ENCODE measurements at regions not wholly inside any gene's neighbourhood (a gene's known extent, or its start where the extent isn't known, plus 50 kb on each side); places are given as distances from the start of the nearest gene placed in this dataset.

DNA sequence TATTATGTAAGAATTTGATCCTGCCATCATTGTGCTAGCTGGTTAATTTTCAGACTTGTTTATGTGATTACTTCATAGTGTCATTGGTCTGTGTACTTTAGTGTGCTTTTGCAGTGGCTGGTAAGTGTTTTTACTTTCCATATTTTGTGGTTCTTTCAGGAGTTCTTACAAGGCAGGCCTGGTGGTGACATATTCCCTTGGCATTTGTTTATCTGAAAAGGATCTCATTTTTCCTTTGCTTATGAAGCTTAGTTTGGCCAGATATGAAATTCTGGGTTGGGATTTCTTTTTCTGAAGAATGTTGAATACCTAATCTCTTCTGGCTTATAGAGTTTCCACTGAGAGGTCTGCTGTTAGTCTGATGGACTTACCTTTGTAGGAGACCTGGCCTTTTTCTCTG, 72.8 kb upstream of the MC4R start:
- peak; percentile 5 for DNase-seq (ENCODE audit: low read depth)

DNA sequence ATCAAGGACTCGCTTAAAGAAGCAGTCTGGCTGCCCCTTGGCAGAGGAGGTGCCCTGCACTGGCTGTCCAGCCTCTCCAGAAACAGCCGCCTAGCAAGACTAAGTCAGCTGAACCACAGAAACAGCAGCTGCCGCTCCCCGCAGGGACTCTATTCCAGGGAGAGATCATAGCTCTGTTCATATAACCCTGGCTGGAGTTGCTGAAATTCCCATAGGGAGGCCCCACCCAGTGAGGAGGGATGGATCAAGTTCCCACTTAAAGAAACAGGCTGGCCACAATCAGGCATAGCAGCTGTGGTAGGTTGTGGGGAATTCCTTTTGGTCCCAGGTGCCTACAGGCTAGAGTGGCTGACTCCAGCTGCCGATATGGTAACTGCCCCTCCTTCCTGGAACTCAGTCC, 74.2 kb upstream of the MC4R start:
- DNase-seq (ENCODE audit: low read depth) = no peak

DNA sequence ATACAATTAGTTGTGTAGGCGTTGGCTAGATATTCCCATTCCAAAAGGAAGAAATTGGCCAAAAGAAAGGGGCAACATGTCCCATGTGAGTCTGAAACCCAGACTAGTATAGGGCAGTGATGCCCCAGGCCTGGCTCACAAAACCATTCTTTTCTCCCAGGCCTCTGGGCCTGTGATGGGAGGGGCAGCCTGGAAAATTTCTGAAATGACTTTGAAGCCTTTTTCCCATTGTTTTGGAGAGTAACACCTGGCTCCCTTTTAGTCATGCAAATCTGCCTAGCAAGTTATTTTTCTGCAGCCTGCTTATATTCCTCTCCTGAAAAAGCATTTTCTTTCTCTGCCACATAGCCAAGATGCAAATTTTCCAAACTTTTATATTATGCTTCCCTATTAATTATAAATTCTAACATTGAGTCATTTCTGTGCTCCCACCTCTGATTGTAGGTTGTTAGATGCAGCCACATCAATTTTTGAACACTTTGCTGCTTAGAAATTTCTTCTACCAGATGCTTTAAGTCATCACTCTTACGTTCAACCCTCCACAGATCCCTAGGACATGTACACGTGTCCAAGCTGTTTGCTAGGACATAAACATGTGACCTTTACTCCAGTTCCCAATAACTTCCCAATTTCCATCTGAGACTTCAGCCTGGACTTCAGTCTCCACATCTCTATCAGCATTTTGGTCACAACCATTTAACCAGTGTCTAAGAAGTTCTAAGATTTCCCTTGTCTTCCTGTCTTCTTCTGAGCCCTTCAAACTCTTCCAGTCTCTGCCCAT, 76.1 kb upstream of the MC4R start:
- no peak for DNase-seq (ENCODE audit: low read depth)

DNA sequence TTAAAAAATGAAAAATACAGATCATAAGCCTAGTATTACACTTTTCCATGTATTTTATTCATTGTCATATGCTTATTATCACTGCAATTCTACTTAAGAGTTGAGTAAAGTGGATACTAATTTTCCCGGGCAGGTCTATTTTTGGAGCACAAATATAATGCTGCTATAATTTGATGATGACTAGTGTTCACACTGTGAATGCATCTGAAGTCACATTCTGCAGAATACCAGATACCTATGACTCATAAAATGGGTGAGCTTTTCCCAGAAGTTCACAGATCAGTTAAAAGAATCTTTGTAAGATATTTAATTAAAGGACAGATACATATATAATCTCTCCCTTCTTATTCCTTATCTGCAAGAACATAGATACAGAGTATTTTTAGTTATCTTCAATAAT, 79.8 kb upstream of the MC4R start:
- no peak for DNase-seq (ENCODE audit: low read depth)

DNA sequence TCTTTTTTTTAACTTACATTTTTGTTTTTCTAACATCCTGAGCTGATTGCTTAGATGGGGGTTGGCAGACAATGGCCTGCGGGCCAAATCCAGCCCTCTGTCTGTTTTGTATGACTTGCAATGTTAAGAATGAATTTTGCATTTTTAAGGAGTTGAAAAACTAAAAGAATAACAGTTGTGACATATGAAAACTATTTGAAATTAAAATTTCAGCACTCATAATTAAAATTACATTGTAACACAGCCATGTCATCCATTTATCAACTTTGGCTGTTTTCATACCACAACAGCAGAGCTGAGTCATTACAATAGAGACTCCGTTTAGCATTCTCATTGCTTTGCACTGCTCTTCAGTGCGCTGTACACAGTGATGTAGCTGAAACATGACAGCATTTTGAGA, 94.1 kb upstream of the MC4R start:
- DNase-seq (ENCODE audit: low read depth) = no peak

DNA sequence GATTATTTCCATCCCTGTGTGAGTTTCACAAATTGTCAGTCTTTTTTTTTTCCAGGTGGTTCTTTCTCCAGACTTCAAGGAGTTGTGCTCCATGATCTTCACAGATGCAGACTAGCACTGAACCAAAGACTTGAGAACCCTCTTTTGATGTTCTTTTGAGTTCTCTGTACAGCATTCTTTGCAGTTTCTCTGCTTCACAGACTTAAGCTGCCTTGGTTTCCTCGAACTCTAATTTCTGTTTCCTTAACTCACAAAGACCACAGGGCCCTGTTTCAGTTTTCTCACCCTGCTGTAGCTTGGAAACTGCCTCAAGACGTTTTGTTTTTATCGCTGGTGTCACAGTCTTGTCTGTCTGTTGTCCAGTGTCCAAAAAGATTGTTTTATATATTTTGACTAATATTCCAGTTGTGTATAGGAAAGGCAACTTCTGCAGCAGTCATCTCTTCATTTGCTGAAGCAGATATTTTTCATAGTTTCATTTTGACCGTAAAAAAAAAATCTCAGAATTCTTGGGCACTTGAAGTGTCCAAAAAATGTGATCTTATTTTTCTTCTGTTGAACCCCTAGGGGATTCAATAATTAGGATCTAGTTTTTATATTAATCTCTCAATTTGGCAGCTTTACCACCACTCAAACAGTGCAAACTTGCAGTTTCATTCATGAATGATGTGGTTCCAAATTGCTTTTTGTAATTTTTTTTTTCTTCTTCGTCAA, 97.0 kb upstream of the MC4R start:
- DNase-seq (ENCODE audit: low read depth) = no peak

DNA sequence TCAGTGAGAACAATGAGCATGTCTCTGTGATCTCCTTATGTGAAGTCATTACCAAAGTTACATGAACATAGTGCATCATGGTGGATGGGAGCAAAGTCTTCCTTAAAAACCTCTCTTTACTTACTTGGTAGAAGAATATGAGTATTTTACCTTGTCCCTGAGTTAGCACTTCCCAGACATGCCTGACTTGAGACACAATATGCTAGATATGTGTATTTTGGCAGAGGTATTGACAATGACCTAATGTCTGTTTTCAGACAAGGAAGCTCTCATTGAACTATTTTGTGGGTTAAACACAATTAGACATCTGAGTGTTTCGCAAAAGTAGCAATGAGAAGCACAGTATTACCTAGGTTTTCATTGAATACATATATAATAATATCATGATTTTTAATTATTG, 99.1 kb upstream of the MC4R start:
- DNase-seq (ENCODE audit: low read depth) = no peak

DNA sequence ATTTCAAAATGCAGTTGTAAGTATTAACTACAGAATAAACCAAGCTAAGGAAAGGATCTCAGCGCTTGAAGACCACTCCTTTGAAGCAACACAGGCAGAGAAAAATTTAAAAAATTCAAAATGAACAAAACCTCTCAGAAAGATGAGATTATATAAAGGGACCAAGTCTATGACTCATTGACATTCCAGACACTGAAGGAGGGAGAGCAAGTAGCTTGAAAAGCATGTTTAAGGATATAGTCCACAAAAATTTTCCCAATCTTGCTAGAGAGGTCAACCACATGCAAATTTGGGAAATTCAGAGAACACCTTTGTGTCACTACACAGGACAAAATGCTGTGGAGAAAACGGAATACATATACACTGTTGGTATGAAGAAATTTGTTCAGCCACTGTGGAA, 112.6 kb upstream of the MC4R start:
- DNase-seq (ENCODE audit: low read depth) = no peak

DNA sequence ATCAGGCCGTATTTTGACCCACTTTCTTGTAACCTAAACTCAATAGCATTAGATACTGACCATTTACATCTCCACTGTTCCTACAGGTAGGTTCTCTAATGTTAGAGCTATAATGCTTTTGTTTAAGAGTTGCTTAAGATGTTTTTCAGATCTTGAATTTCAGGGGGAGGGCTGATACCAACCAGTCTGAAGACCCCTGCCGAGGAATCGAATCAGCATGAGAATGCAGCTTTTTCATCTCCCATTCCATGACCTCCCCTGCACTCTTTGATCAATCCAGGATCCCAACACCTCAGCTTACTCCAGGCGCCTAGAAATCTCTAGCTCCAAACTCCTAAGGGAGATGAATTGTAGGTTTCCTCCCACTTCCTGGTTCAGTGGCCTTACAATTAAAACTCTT, 120.5 kb upstream of the MC4R start:
- DNase-seq (ENCODE audit: low read depth) = no peak

DNA sequence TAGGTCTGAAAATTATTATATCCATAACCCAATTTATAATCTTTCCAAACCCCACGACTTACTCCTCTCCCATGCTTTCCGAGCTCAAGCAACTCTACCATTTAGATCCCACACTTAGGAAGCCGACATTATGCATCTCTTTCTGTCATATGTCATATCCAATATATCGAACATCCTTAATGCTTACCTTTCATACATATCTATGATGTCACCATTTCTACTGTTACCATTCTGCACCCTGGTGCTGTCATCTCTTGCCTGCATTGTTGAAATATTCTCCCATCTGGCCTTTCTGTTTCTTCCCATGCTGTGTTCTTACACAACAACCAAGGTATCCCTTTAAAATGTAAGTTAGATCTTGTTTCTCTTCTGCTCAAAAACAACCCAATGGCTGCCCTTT, 127.1 kb upstream of the MC4R start:
- DNase-seq (ENCODE audit: low read depth) = no peak

DNA sequence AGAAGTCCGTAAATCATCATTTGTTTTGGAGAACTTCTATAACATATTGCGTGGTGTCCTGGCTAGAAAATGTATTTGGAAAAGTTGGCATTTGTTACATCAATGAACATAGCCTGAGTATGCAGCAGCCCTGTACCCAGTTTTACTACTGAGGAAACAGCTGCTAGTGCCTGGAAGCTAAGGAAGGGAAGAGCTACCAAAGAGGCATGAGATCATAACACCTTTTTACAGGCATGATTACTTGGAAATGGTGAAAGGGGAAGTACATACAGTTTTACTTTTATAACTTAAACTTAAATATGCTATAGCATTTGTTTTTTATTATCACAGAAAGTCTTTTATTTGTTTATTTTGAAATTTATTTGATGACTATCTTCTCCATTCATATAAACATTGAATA, 128.4 kb upstream of the MC4R start:
- no peak for DNase-seq (ENCODE audit: low read depth)

DNA sequence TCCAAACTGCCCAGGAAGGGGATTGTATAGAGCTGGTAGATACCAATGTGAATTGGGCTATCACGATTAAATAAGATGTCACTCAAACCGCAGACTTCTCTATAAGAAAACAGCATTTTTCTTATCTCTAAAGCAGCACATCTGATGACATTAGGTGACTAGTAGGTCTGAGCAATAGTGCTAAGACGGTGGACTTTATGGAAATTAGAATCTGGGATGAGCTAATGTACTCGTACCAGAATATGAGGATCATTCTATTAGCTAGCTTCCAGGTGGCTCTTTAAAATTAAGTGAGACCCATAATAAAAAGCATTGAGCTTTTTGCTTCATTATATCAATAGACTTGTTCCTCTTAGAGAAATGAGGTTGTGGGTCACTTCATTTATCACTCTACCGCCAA, 130.0 kb upstream of the MC4R start:
- DNase-seq (ENCODE audit: low read depth) = no peak

DNA sequence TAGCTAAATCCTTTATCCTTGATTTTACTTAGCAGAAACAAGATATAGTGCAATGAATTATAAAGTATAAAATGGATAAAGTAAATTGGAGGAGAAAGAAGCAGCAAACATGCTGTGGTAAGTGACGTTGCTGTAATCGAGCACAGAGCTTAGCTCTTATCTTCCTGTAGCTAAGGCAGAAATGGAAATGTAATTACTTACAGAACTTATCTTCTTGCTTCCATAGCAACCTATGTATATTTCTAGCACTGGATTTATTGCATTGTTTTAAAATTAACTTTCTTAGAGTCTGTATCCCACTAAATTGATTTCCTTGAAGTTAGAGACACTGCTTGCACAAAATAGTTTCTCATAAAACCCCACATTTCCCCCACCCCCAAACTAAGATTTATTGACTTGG, 130.6 kb upstream of the MC4R start:
- DNase-seq (ENCODE audit: low read depth) = peak; percentile 0

DNA sequence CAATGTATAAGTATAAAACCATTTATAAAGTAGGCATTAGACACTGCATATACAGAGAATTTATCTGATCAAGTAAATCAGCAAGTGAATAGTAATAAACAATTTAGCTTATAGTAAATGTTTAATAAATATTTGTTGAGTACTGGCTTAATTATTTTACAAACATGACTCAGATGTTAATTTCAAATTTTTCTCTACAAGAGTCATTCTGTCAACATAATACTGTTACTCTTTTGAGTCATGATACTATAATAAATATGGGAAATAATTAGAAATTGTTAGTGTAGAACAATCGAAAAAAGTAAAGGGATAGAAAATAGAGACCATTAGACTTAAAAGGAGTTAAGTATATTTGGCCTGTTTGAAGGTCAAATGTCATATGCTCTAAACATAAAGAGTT, 133.6 kb upstream of the MC4R start:
- no peak for DNase-seq (ENCODE audit: low read depth)

DNA sequence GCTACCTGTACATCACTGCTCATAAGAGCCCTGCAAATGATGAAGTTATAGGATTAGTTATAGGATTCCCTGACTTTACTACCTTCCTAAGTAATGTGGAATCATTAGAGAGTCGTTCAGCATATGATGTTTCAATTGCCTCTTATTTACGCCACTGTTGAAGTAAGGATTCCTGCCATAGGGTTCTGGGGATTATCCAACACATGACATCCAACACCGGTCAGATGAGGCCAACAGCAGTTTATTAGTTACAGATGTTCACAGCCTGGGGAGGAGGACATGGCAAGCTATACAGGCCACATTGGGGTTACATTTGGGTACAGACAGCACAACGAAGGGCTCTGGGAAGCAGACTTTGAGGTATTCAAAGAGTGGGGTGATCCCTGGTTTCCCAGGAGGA, 134.1 kb upstream of the MC4R start:
- no peak for DNase-seq (ENCODE audit: low read depth)

DNA sequence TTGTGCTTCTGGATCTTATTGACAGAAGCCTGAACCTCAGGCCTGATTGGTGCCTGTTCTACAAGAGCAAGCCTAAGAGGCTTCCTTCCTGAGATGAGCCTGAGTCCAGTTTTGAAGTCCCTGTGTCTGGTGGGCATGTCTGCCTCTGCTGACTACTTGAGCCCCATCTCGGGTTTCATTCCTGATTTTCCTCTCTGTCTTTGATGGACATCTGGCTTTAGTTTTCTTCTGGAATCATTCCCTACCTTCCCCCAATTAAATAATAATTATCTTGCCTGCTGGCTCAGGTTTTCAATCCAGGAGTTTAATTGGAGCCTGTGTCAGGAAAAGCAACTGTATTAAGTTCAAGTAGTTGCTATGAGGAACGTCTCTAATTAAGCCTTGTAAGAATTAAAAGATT, 135.5 kb upstream of the MC4R start:
- no peak for DNase-seq (ENCODE audit: low read depth)

DNA sequence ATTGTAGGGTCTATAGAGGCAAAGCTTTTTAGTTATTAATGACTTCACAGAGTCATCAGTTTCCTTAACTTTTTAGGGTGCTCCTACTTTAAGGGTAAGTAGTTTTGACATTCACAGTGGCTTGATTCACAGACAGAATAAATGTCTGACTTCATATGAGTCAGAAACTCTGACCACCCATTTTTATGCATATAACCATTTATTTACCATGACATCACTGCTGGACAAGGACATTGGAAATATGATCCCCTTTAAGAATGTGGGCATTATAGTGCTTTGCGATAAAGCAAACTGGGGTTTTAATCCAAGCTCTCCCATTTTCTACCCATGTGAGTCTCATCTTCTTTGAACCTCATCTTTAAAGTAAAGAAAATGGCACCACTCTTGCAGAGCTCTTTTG, 162.0 kb upstream of the MC4R start:
- peak; percentile 56 for DNase-seq (ENCODE audit: low read depth)

DNA sequence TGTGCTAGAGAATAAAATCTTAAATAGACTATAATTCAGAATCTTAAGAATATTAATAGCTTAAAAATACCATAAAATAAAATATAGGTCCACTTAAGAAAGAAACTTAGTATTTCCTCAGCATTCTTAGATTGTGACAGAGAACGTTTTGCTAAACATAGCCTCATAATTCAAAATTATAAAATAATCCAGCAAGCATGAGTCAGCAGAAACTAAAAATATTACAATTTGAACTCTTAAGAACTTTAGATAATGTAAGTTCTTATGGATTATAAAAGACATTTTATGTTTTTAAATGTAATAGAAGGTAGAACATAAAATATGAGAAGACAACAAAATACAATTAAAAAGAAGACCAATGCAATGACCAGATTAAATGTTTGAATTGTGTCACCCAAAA, 164.5 kb upstream of the MC4R start:
- no peak for DNase-seq (ENCODE audit: low read depth)

DNA sequence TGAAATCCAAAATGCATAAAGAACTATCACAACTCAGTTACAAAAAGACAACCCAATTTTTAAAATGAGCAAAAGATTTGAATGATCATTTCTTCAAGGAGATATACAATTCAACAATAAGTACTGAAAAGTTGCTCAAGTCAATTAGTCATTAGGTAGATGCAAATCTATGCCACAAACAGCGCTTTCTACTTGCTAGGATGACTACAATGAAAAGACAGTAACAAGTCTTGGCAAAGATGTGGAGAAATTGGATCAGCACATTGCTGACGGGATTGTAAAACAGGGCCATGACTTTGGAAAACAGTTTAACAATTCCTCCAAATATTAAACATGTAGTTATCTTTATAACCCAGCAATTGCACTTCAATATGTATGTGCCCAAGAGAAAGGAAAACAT, 166.3 kb upstream of the MC4R start:
- DNase-seq (ENCODE audit: low read depth) = peak; percentile 2

DNA sequence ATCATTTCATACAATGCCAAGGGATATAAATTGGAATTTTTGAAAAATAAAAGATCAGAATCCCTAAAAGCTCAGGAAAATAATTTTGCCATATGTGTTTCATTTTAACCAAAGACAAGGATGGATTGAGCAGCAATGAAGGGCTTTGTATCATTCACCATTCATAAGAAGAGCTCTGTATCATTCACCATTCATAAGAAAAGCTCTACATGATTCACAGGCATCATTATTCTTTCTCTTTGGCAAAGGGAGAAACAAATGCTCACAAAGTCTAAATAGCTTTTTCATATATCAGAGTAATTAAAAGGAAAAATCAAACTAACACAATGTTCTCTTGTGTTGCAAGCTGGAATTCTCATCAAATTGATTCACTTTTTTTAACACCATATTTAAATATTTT, 169.1 kb upstream of the MC4R start:
- no peak for DNase-seq (ENCODE audit: low read depth)

DNA sequence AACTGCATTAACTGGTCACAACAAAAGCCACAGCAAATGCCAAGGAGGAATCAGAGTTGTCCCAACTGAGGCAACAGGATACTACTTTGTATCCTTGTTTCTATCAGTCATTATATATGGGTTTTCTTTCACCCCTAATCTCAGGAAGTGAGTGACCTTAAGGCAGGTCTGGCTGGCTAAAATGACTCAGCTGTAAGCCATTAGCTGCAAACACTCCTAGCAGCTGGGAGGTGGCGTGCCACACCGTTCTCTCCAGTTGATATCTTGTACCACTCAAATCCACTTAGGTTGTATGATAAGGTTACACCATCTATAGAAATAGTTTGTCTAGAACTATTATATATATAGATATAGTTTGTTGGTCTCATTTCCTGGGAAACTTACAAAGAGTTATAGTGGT, 171.1 kb upstream of the MC4R start:
- DNase-seq (ENCODE audit: low read depth) = no peak

DNA sequence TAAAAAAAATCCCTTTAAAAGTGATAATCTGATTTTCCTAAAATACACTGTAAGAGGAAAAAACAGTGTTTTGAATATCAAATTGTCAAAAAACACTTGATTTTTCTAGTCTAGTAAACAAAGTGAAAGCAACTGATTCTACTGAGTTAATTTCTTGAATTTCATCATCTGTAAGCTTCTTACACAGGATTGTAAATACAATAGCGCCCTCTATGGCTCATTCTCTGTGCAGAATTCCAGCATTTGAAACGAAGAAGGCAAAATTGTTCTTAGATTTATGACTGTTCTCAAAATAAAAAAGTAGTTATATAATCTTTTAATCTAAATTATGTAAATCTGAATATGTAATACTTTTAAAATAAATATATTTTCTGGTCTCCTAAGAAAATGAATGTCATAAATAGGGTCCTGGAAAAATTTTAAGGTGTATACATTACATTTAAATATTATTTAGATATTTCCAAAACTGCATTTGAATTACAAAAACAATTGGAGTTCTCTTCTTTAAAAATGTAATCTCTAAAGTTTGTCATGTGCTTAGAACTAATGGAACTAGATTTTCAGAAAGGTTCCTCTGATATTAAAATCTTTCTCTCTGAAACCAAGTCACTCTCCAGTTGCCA, 176.9 kb upstream of the MC4R start:
- DNase-seq (ENCODE audit: low read depth) = peak; percentile 74

DNA sequence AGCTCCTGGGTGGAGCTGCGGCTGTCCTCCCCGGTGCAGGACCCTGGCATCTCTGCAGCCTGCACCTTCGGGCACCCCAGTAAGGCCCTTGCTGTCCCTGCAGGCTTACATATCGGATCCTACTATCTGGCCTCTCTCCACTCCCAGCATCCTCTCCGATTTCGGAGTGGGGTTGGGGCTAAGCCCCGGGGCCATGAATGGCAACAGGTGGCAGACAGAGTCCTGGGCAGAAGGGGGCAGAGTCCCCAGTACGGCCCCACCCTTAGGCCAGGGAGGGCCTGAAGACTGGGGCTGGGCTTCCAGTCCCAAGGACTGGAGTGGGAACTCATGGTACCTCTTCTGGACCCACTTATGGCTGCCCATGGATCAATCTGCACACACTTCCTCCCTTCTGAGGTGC, 180.4 kb upstream of the MC4R start:
- DNase-seq (ENCODE audit: low read depth) = no peak

DNA sequence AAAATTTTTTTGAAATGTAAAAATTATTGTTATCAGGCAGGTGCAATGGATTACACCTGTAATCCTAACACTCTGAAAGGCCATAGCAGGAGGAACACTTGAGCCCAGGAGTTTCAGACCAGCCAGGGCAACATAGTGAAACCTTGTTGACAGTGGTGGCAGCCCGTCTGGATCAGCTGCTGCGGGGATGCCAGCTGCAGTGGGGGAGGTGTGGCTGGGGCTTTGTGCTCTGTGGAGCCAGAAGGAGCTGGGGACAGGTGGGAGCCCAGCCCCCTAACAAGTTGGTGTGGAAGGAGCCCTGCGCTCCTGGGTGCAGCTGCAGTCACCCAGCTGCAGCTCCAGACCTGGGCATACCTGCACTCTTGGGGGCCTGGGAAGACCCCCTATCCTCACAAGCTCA, 182.4 kb upstream of the MC4R start:
- DNase-seq (ENCODE audit: low read depth) = no peak

All from amniotic epithelial cell (primary cell).